B cell (primary cell): ENCODE measurements at regions not wholly inside any gene's neighbourhood (a gene's known extent, or its start where the extent isn't known, plus 50 kb on each side); places are given as distances from the start of the nearest gene placed in this dataset.

Experiments
- ATAC-seq: fragments of 200-7000 bp; cut with Tn5 transposase; one replicate; pipeline ENCODE4 v1.10.0; 2021; ENCODE audit warnings: low read depth, mild to moderate bottlenecking, moderate number of reproducible peaks, moderate library complexity
- CTCF ChIA-PET: fragments of 350-600 bp; sonication (Branson Sonifier 250); formaldehyde crosslinking; loops from one replicate; lab custom pipeline; 2021; ENCODE audit warnings: antibody characterized with exemption, inconsistent platforms; lab: Charles Lee
- POLR2A ChIA-PET: fragments of 350-600 bp; sonication (Branson Sonifier 250); formaldehyde crosslinking; loops from one replicate; lab custom pipeline; 2021; ENCODE audit warnings: antibody characterized with exemption; lab: Charles Lee
- DNase-seq: peaks from one replicate; pipeline ENCODE4 v3.0.0; 2013
- H2AFZ ChIP-seq: 2 replicates; pipeline ENCODE4 v1.6.1; 2012; ENCODE audit warnings: mild to moderate bottlenecking, low read depth, low read length; ENCODE audit not compliant: insufficient read depth, poor library complexity, severe bottlenecking
- H3K27ac ChIP-seq, 2 donors: 1 replicate in 1 of 2; 2 replicates in 1 of 2; pipeline ENCODE4 v1.5.1; 2012 to 2013; ENCODE audit warnings: low read length in 2 of 2, mild to moderate bottlenecking in 2 of 2, moderate library complexity in 1 of 2
- H3K27me3 ChIP-seq, 4 experiments: fragments of 200-600 bp in 1 of 4; sonication (generic) in 1 of 4; replicated peaks in 1 of 4; 1 replicate in 2 of 4; 2 replicates in 2 of 4; pipeline versions ENCODE4 v1.6.1 to v1.7.0; 2013 to 2016; ENCODE audit warnings: low read length in 3 of 4, mild to moderate bottlenecking in 2 of 4, mixed read lengths in 1 of 4, moderate library complexity in 1 of 4; ENCODE audit not compliant: insufficient read depth in 4 of 4, control insufficient read depth in 3 of 4; ENCODE audit errors: control extremely low read depth in 1 of 4
- H3K36me3 ChIP-seq, 2 experiments: replicated peaks in 1 of 2; 1 replicate in 1 of 2; 2 replicates in 1 of 2; pipeline versions ENCODE4 v1.6.1 to v1.7.1; 2013; ENCODE audit warnings: low read length in 1 of 2; ENCODE audit not compliant: insufficient read depth in 2 of 2, control insufficient read depth in 1 of 2; ENCODE audit errors: control extremely low read depth in 1 of 2, extremely low read depth in 1 of 2
- H3K4me1 ChIP-seq, 2 donors: fragments of 200-600 bp in 1 of 2; sonication (generic) in 1 of 2; 1 replicate in 1 of 2; 2 replicates in 1 of 2; pipeline versions ENCODE4 v1.5.1 to v1.6.1; 2013 to 2017; ENCODE audit warnings: low read length in 2 of 2; ENCODE audit not compliant: control insufficient read depth in 2 of 2, insufficient read depth in 2 of 2
- H3K4me2 ChIP-seq: replicated peaks from 2 replicates; pipeline ENCODE3; 2012; ENCODE audit warnings: mild to moderate bottlenecking, low read depth, low read length; ENCODE audit not compliant: poor library complexity, severe bottlenecking
- H3K4me3 ChIP-seq, 5 experiments: fragments of 200-600 bp in 1 of 5; sonication (generic) in 1 of 5; 1 replicate in 3 of 5; 2 replicates in 2 of 5; pipeline versions ENCODE4 v1.5.1 to v1.7.0; 2011 to 2016; ENCODE audit warnings: low read length in 4 of 5, mild to moderate bottlenecking in 4 of 5, low read depth in 2 of 5, control low read depth in 1 of 5, moderate library complexity in 1 of 5; ENCODE audit not compliant: insufficient read depth in 1 of 5; ENCODE audit errors: control extremely low read depth in 1 of 5, extremely low read depth in 1 of 5
- H3K79me2 ChIP-seq: fragments of 200-600 bp; sonication (generic); one replicate; pipeline ENCODE4 v1.6.0; 2016; ENCODE audit warnings: low read length; ENCODE audit not compliant: control insufficient read depth, insufficient read depth
- H3K9ac ChIP-seq: fragments of 200-600 bp; sonication (generic); 2 replicates; pipeline ENCODE4 v1.6.1; 2017; ENCODE audit warnings: mild to moderate bottlenecking, low read length, moderate library complexity
- H3K9me3 ChIP-seq, 3 donors: one replicate each; pipeline versions ENCODE4 v1.6.1 to v1.7.1; 2013; ENCODE audit warnings: low read length in 2 of 3; ENCODE audit not compliant: control insufficient read depth in 2 of 3, insufficient read depth in 1 of 3; ENCODE audit errors: control extremely low read depth in 1 of 3
- H4K20me1 ChIP-seq: 2 replicates; pipeline ENCODE4 v1.6.0; 2012; ENCODE audit warnings: mild to moderate bottlenecking, low read length; ENCODE audit not compliant: insufficient read depth, control insufficient read depth, poor library complexity, severe bottlenecking
- H3K27ac Mint-ChIP-seq: one replicate; pipeline ENCODE4 v1.8.0; 2021; ENCODE audit warnings: mixed read lengths
- H3K27me3 Mint-ChIP-seq: one replicate; pipeline ENCODE4 v1.8.0; 2021; ENCODE audit warnings: mixed read lengths
- H3K4me1 Mint-ChIP-seq: one replicate; pipeline ENCODE4 v1.8.0; 2021; ENCODE audit warnings: mixed read lengths
- H3K4me3 Mint-ChIP-seq: one replicate; pipeline ENCODE4 v1.8.0; 2021; ENCODE audit warnings: mixed read lengths
- H3K9me3 Mint-ChIP-seq: one replicate; pipeline ENCODE4 v1.8.0; 2022; ENCODE audit warnings: mixed read lengths; ENCODE audit not compliant: insufficient read depth
- CTCF ChIP-seq: fragments of 200-600 bp; IDR thresholded peaks from one replicate; pipeline ENCODE4 v1.8.0; 2022; ENCODE audit warnings: antibody characterized with exemption, mild to moderate bottlenecking
- EZH2 ChIP-seq: IDR thresholded peaks from 2 replicates; pipeline ENCODE4 v1.6.1; 2012; ENCODE audit warnings: borderline replicate concordance, low read depth, mild to moderate bottlenecking, moderate library complexity, low read length; ENCODE audit not compliant: insufficient read depth, poor library complexity, severe bottlenecking
- WGBS: methylation state at CpG from one replicate; pipeline ENCODE4 v1.1.5; 2013; ENCODE audit warnings: missing lambda C conversion rate; ENCODE audit not compliant: insufficient coverage; 5-methylcytosine and 5-hydroxymethylcytosine counted together
- intact Hi-C: fragments of 100-400 bp; cut with micrococcal nuclease; formaldehyde crosslinking; loops from one replicate; pipeline ENCODE4 v1.10.0; 2022

- no peaks in the 10 kb centered on the region for H3K9me3 Mint-ChIP-seq
- Histone ChIP-seq H3K27me3 (peaks cover 0 to 5% (median 2%) of the 10 kb centered on the region in 4 experiments), H3K4me3 (no peak overlapping the region), H4K20me1 (no peaks in the 10 kb centered on the region), H3K9ac (no peak overlapping the region), H3K4me1 (no peaks in the 10 kb centered on the region), H3K27ac (no peak overlapping the region), H3K36me3 (no peaks in the 10 kb centered on the region), H3K79me2 (no peaks in the 10 kb centered on the region), H3K9me3 (no peaks in the 10 kb centered on the region), H3K4me2 (no peak overlapping the region), H2AFZ (no peak overlapping the region)
- intact Hi-C loops: no loop called here
- TF ChIP-seq CTCF: no peak
- no peak for TF ChIP-seq EZH2
- H3K27ac Mint-ChIP-seq: no peak overlapping the region
- WGBS: 96% methylated on average over 2 of the region's 3 CpGs
- H3K4me3 Mint-ChIP-seq: no peak overlapping the region
- ChIA-PET CTCF (no interaction called here), POLR2A (no interaction called here)
- ATAC-seq (no peak), DNase-seq (no peak)
- H3K4me1 Mint-ChIP-seq: no peaks in the 10 kb centered on the region
- H3K27me3 Mint-ChIP-seq: peaks cover 17% of the 10 kb centered on the region
Observed at GRCh38 chr5:90227683-90228082, 181.9 kb downstream of the CETN3 start.

- Histone ChIP-seq H3K4me1 (no peaks in the 10 kb centered on the region), H3K36me3 (no peaks in the 10 kb centered on the region), H3K79me2 (no peaks in the 10 kb centered on the region), H2AFZ (no peak overlapping the region), H3K9me3 (no peaks in the 10 kb centered on the region), H4K20me1 (no peaks in the 10 kb centered on the region), H3K4me3 (no peak overlapping the region), H3K9ac (no peak overlapping the region), H3K27me3 (peaks cover 0 to 5% (median under 1%) of the 10 kb centered on the region in 4 experiments), H3K4me2 (no peak overlapping the region), H3K27ac (no peak overlapping the region)
- intact Hi-C loops: no loop called here
- DNase-seq: no peak
- no peak overlapping the region for H3K4me3 Mint-ChIP-seq
- ChIA-PET CTCF (no interaction called here), POLR2A (no interaction called here)
- TF ChIP-seq CTCF (no peak), EZH2 (no peak)
- 94% methylated on average over 2 of the region's 2 CpGs for WGBS
- ATAC-seq: no peak
- H3K27ac Mint-ChIP-seq: no peak overlapping the region
- no peaks in the 10 kb centered on the region for H3K4me1 Mint-ChIP-seq
- peaks cover 21% of the 10 kb centered on the region for H3K27me3 Mint-ChIP-seq
- H3K9me3 Mint-ChIP-seq: no peaks in the 10 kb centered on the region
Observed at GRCh38 chr5:90226433-90227099, 183.0 kb downstream of the CETN3 start.
